ENCODE measurements at regions not wholly inside any gene's neighbourhood (a gene's known extent, or its start where the extent isn't known, plus 50 kb on each side); places are given as distances from the start of the nearest gene placed in this dataset.
"Not testable (repeated sequence)": the region's sequence is repeated elsewhere in the genome, so short reads cannot be mapped to it uniquely, and the experiment has no call there.

DNA sequence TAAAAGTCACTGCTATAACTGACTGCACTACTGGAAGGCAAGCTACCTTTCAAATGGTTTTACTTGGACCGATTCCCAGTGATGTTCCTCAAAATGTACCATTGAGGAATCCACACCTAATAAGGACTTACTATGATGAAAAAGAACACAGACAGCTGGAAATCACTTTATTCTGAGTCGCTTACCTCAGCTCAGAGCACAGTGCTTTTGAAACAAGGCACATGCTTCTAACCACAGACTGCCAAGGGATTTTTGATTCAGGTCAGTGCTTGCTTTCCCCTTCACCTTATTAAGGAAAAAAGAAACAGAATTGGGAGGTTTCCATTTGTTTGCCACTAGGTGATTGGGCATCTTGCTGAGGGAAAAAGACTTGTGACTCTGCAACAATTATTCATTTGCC, 707.5 kb upstream of the FSHR start:
- DNase-seq: no peak

DNA sequence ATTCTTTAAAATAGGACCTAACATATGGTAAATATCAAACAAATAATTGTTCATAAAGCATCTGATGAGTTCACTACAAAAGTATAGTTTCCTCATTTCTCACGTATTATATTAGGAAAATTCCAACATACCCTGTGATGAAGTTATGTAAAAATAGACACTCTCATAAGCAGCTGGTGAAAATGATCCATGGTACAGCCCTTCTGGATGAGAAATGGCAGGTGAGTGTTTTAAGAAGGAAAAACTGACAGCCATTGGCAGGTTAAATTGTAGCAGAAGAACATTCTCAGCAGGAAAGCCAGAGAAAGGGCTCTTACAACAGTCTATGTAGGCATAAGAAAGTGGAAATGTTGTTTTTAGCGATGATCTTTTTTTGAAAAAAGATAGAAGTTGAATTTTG, 706.5 kb upstream of the FSHR start:
- DNase-seq: no peak

- DNase-seq: no peak
Measured at GRCh38 chr2:49860170-49860569, 705.9 kb upstream of the FSHR start.

- DNase-seq: no peak
Measured at GRCh38 chr2:49858657-49859056, 704.3 kb upstream of the FSHR start.

- no peak for DNase-seq
Measured at GRCh38 chr2:49858113-49858490, 703.8 kb upstream of the FSHR start.

DNA sequence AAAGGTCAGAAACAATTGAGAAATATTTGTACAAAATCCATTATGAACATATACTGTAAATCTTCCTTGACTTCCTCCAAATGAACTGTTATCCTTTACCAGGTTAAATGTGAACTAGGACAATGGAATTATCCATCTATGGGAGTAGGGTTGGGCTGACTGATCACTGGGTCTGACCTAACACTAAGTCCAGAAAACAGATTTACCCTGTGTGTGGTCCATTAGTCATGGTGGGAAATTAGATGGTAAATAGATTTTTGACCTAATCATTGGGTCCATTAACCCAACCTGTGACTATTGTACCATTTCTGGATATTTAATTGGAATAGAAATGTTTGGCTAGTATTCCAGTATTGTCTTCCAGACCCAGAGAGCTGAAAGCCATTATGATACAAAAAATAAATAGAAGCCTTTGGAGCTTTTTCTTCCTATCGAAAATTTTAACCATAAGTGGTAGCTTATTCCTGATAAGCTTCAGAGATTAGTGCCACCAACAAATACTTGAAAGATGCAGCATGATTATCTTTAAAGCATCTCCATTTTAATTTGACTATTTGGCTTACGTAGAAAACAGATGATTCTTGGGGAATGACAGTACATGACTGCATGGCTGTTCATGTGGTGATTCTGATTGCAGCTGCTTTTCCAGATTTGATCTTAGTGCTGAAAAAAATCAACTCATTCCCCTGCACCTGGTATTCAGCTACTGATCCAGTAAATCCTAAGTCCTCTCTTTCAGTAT, 703.2 kb upstream of the FSHR start:
- DNase-seq: no peak

DNA sequence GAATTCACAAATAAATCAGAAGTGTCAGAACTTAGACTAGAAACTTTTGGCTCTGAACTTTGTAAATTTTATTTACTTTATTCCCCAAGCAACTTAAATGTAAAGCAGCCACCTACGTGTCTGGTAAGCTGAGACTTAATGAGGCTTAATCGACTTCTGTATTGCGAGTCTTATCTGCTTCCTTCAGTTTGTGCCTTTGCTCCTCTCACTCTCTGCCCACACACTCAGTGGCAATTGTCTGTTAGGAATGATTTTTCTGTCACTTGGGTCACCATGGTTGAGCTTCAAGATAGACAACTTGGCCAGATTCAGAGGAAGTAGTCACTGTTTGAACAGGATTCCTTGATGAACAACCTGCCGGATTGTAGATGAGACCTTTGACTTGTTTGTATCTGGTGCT, 691.4 kb upstream of the FSHR start:
- DNase-seq: no peak

GRCh38 chr2:49845021-49845420, 690.7 kb upstream of the FSHR start:
- no peak for DNase-seq

DNA sequence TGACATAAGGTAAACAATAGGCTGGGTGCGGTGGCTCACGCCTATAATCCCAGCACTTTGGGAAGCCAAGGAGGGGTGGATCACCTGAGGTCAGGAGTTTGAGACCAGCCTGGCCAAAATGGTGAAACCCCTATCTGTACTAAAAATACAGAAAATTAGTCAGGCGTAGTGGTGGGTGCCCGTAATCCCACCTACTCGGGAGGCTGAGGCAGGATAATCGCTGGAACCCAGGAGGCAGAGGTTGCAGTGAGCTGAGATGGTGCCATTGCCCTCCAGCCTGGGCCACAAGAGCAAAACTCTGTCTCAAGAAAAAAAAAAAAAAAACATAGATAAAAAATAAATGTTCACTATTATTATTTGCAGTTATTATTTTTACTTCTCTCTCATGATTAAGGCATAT, 689.8 kb upstream of the FSHR start:
- not testable (repeated sequence) for DNase-seq

DNA sequence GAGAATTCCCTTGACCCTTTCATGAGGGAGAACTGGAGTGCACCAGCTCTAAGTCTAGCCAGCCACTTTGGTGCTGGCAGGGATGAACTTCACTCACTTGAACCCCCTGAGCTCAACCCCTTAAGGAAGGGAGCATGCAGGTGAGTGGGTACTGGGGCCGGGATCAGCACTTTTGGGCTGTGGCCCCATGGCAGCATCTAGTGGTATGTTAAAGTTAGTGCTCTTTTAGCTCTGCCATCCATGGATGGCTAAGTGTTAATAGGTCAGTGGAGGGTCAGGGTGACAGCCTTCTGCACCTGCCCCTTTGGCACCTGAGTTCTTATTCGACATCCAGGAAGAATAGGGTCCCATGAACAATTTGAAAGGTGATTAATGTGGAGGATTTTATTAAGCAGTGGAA, 689.0 kb upstream of the FSHR start:
- DNase-seq: no peak

GRCh38 chr2:49840428-49840975, 686.2 kb upstream of the FSHR start:
- DNase-seq: no peak

GRCh38 chr2:49839818-49840217, 685.5 kb upstream of the FSHR start:
- DNase-seq: peak in 1 of 5 experiments; percentile 24

- no peak for DNase-seq
Measured at GRCh38 chr2:49837561-49838293, 683.4 kb upstream of the FSHR start.

DNA sequence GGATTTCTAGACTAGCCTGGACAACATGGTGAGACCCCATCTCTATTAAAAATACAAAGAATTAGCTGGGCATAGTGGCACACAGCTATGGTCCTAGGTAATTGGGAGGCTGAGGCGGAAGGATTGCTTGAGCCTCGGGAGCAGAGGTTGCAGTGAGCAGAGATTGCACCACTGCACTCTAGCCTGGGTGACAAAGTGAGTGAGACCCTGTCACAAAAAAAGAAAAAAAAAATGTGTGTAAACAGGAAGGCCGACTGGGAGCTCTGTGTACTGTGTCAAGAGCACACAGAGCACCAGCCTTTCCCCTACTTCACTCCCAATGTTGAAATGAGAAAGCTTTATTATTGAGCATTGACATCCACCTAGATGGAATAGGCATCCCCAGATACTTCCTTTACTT, 681.7 kb upstream of the FSHR start:
- no peak for DNase-seq

GRCh38 chr2:49834433-49834832, 680.1 kb upstream of the FSHR start:
- DNase-seq: no peak

- no peak for DNase-seq
Measured at GRCh38 chr2:49832555-49832954, 678.2 kb upstream of the FSHR start.

- DNase-seq: no peak
Measured at GRCh38 chr2:49831698-49832367, 677.5 kb upstream of the FSHR start.

DNA sequence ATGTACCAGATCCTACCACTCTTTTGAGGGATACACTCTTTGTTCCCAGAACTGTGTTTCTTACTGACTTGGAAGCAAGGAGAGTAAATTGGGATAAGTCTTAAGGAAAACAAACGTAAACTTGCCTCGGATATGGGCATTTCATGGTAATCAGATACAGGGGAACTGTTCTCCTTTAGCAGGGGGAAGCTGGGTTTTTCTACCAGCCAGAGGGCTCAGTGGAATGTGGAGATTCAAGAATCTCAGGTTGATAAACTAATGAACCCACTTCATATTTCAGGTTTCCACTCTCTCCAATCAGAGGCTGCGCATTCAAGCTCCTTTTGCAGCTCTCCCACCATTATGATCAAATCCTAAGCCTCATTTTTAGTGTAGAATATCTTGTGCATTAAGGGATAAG, 676.5 kb upstream of the FSHR start:
- no peak for DNase-seq

DNA sequence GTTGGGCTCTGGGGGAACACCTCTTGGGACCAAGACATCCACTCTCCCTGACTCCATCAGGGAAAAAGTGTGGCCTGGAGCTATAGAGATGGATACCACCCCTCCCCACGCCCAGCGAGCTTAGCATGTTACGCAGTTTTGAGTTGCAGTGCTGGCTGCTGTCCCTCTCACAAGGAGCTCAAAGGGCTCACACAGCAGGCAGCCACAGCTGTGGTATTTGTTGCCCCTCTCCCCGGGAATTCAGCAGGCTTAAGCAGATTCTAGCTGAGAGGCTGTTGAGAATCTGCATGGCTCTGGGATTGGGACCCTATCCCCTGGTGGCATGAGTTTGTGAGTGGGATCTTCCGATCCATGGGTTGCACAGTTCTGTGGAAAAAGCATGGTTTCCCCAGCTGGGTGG, 673.1 kb upstream of the FSHR start:
- DNase-seq: no peak

DNA sequence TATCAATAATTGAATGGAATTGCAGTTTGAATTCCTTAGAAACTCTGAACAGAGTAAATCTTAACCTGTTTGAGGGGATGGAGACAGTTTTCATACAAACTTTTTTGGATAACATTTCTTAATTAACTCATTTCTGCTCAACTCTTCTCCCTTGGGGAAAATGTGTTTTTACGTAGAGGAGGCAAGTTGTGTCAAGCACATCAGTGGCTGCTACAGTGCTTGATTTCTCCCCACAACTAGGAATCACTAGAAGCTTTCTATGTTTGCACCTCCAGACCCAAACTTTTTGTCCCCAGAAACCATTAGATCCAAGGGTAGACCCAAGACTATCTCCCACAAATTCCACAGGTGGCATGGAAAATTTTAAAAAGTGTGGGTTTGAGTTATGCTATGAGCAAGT, 658.9 kb upstream of the FSHR start:
- no peak for DNase-seq

DNA sequence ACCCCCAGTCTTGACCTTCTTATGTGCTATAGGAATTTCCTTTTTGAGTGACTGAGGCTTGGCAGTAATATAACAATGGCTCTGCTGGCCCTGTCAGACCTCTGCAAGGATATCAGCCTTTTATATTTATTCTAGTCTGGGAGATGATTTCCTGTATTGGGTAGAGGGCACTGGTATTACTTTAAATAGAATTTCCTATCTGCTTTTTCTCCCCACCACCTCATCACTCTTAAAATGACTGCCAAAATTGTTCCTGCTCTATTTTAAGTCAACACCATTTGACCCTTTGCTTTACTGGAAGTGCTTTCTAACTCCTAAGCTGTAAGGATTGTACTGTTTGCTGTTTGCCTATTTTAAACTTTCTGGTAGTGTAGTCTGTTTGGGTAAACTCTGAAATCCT, 658.4 kb upstream of the FSHR start:
- no peak for DNase-seq

- no peak for DNase-seq
Measured at GRCh38 chr2:49811502-49811901, 657.2 kb upstream of the FSHR start.

DNA sequence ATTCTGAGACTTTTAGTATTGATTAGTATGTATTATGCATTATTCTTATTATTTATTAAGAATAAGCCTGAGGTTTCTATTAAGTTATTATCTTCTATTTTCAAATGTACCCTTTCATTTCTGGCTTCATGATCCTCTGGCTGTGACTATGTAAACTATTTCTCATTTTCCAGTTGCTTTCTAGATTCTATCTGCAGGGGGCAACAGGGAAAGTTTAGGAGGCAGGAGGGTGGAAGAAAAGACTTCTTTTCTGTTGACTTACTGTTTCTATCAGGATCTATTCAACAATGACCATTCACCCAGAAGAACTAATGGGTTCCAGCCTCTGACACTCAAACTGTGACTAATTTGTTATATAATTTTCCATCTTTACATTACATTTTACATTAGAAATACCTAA, 653.4 kb upstream of the FSHR start:
- no peak for DNase-seq

DNA sequence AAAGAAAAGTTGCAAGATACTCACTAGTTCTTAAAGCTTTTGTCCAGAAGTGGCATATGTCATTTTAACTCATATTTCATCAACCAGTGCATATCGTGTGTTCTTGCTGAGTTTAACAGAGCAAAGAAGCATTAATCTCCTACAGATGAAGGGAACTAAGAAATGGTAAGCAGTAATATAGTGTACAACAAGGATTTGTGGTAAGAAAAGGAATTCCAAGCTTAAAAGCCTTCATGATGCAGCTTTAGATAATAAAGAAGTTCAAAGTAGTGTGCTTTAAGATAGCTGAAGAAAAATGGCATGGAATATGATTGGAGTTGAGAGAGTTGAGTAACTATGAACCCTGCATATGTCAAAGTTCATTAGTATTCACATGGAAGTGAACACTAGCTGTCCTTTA, 649.8 kb upstream of the FSHR start:
- no peak for DNase-seq
